Activated naive CD8-positive, alpha-beta T cell treated with anti-CD3 and anti-CD28 coated beads for 36 hours (primary cell): ENCODE measurements at regions not wholly inside any gene's neighbourhood (a gene's known extent, or its start where the extent isn't known, plus 50 kb on each side); places are given as distances from the start of the nearest gene placed in this dataset.

Experiments
- DNase-seq: peaks from one replicate; pipeline ENCODE4 v3.0.0; 2021
- H3K27ac Mint-ChIP-seq: one replicate; pipeline ENCODE4 v1.8.0; 2022; ENCODE audit warnings: mild to moderate bottlenecking, moderate library complexity, mixed read lengths
- H3K27me3 Mint-ChIP-seq: one replicate; pipeline ENCODE4 v1.8.0; 2022; ENCODE audit warnings: mild to moderate bottlenecking, mixed read lengths
- H3K36me3 Mint-ChIP-seq: one replicate; pipeline ENCODE4 v1.8.0; 2021; ENCODE audit warnings: mild to moderate bottlenecking, mixed read lengths
- H3K4me1 Mint-ChIP-seq: one replicate; pipeline ENCODE4 v1.8.0; 2021; ENCODE audit warnings: mixed read lengths
- H3K4me3 Mint-ChIP-seq: one replicate; pipeline ENCODE4 v1.8.0; 2022; ENCODE audit warnings: mild to moderate bottlenecking, moderate library complexity, mixed read lengths
- H3K9me3 Mint-ChIP-seq: one replicate; pipeline ENCODE4 v1.8.0; 2022; ENCODE audit warnings: mixed read lengths

DNA sequence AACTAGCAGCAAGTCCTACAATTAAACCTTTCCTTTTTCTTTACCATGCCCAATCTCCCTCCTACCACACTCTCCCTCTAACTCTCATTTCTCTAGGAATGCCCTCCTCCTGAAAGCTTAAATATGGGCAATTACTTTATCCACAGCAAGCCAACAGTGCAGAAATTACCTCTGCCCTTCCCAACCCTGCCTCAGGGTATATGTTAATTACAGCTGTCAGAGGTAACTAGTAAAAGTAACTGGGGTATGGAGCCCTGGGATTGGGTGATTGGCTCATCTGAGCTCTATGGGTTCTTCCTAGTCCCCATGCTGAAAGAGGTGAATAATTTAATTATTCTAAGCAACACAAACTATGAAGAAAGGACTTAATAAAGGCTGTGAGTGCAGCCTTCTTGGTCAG lies 478.9 kb upstream of the NMUR2 start:
- no peaks in the 10 kb centered on the region for H3K27me3 Mint-ChIP-seq
- H3K9me3 Mint-ChIP-seq: peaks cover 6% of the 10 kb centered on the region
- H3K27ac Mint-ChIP-seq: no peak overlapping the region
- no peak for DNase-seq
- no peaks in the 10 kb centered on the region for H3K4me1 Mint-ChIP-seq
- H3K36me3 Mint-ChIP-seq: no peaks in the 10 kb centered on the region
- H3K4me3 Mint-ChIP-seq: no peak overlapping the region

DNA sequence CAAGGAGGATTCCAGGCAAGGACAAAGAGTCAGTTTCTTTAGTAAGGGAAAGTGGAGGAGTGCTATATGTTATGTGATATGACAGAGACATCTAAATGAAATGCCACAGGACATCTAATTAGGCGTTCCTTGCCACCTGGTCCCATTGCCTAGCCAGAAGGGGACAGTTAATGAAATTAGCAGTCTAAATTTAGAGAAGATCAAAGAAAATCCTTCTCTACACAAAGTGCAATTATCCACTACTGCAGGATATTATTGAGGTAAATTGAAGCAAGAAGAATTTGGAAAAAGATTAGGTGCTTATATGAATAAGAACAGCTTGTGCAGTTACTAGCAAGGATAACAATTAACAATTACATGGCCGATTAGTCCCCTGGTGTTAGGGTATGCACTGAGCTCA lies 495.3 kb upstream of the NMUR2 start:
- DNase-seq: no peak
- Mint-ChIP-seq H3K27me3 (no peaks in the 10 kb centered on the region), H3K27ac (no peak overlapping the region), H3K4me1 (no peaks in the 10 kb centered on the region), H3K36me3 (no peaks in the 10 kb centered on the region), H3K4me3 (no peak overlapping the region), H3K9me3 (no peaks in the 10 kb centered on the region)

- no peaks in the 10 kb centered on the region for H3K36me3 Mint-ChIP-seq
- no peaks in the 10 kb centered on the region for H3K27me3 Mint-ChIP-seq
- H3K9me3 Mint-ChIP-seq: no peaks in the 10 kb centered on the region
- H3K27ac Mint-ChIP-seq: no peak overlapping the region
- DNase-seq: no peak
- no peaks in the 10 kb centered on the region for H3K4me1 Mint-ChIP-seq
- H3K4me3 Mint-ChIP-seq: no peak overlapping the region
Observed at GRCh38 chr5:152901754-152902153, 496.7 kb upstream of the NMUR2 start.

DNA sequence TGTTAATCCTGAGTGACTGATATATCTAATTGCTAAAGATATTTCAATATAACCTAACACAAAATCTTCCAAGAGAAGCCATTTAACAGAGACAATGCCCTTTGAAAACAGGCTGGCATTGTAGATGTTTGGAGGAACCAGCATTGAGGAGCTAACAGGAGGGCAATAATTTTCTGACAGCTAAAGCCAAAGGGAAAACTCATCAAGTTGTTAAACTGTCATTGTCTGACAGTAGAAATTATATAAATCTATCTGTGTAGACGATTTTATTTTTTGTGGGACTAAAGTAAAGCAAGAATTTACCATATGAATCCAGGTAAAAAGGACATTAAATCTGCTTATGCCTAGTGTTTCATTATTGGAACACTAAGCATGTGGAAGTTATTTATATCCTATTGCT lies 500.2 kb upstream of the NMUR2 start:
- H3K4me3 Mint-ChIP-seq: no peak overlapping the region
- H3K27me3 Mint-ChIP-seq: no peaks in the 10 kb centered on the region

DNA sequence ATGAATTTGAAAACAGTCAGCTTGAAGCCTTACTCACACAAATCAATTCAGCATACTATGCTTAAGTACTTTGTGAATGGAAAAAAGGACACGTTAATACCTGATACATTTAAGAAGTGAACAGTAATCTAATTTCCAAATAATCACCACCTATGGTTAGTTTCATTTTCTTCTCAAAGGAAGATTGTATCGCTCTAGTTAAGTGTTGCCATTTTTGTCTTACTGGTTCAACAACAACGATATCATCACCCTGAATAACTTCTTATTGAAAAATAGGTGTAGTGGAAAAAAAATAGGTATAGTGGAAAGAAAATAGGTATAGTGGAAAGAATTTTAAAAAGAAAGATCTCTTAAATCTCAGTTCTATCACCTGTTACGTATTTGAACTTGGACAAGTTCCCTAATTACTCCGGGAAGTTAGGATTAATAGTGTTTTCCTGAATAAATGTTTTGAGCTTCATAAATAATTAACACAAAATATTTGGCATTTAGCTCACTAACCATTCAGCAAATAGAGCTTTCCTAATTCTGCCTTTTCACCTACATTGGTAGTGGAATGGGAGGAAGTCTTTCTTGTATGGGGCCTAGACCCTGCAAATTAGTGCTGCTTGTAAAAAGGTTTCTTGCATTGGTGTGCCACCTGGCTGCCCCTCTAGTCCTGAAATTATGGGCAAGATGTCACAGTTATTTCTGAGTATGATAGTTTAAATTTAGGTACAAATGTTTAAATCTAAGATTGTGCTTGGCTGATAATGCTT lies 502.6 kb upstream of the NMUR2 start:
- Mint-ChIP-seq H3K9me3 (peaks cover 4% of the 10 kb centered on the region), H3K4me1 (no peaks in the 10 kb centered on the region), H3K27ac (no peak overlapping the region), H3K36me3 (no peaks in the 10 kb centered on the region), H3K4me3 (no peak overlapping the region), H3K27me3 (no peaks in the 10 kb centered on the region)
- no peak for DNase-seq

More for the DNA sequence above, 500.2 kb upstream of the NMUR2 start:
- DNase-seq: no peak
- no peaks in the 10 kb centered on the region for H3K4me1 Mint-ChIP-seq
- no peaks in the 10 kb centered on the region for H3K9me3 Mint-ChIP-seq
- no peak overlapping the region for H3K27ac Mint-ChIP-seq
- no peaks in the 10 kb centered on the region for H3K36me3 Mint-ChIP-seq

- no peaks in the 10 kb centered on the region for H3K36me3 Mint-ChIP-seq
- H3K9me3 Mint-ChIP-seq: peaks cover 5% of the 10 kb centered on the region
- no peak for DNase-seq
- no peaks in the 10 kb centered on the region for H3K27me3 Mint-ChIP-seq
- no peak overlapping the region for H3K4me3 Mint-ChIP-seq
- no peak overlapping the region for H3K27ac Mint-ChIP-seq
- H3K4me1 Mint-ChIP-seq: no peaks in the 10 kb centered on the region
Observed at GRCh38 chr5:152912924-152913323, 507.8 kb upstream of the NMUR2 start.

- Mint-ChIP-seq H3K9me3 (peaks cover 3% of the 10 kb centered on the region), H3K27me3 (no peaks in the 10 kb centered on the region), H3K36me3 (no peaks in the 10 kb centered on the region), H3K4me1 (no peaks in the 10 kb centered on the region), H3K27ac (no peak overlapping the region), H3K4me3 (no peak overlapping the region)
- no peak for DNase-seq
Observed at GRCh38 chr5:152932621-152933020, 527.5 kb upstream of the NMUR2 start.

GRCh38 chr5:152933056-152933455 lies 528.0 kb upstream of the NMUR2 start:
- peaks cover 8% of the 10 kb centered on the region for H3K9me3 Mint-ChIP-seq
- DNase-seq: no peak
- no peaks in the 10 kb centered on the region for H3K27me3 Mint-ChIP-seq
- no peaks in the 10 kb centered on the region for H3K4me1 Mint-ChIP-seq
- no peak overlapping the region for H3K27ac Mint-ChIP-seq
- H3K36me3 Mint-ChIP-seq: no peaks in the 10 kb centered on the region
- H3K4me3 Mint-ChIP-seq: no peak overlapping the region

DNA sequence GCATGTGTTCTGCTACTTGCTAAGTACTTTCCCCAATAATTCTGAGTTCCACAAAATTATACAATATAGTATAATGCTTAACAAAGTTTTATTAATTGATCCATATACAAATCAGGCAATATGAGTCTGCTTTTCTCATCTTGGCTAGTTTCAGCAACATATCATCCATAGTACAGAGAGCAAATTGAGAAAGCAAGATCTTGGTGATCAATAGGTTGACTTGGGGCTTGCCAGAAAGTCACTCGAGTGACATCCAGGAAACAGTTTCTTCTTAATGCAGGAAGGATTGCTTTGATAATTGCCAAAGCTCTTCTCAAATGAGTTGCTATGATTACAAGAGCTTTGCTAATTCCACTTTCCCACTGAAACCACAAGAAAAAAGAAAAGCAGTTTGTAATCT lies 533.6 kb upstream of the NMUR2 start:
- H3K4me1 Mint-ChIP-seq: no peaks in the 10 kb centered on the region
- no peaks in the 10 kb centered on the region for H3K36me3 Mint-ChIP-seq
- DNase-seq: no peak
- no peak overlapping the region for H3K27ac Mint-ChIP-seq
- H3K27me3 Mint-ChIP-seq: no peaks in the 10 kb centered on the region
- no peak overlapping the region for H3K4me3 Mint-ChIP-seq
- H3K9me3 Mint-ChIP-seq: peaks cover 8% of the 10 kb centered on the region

GRCh38 chr5:152942633-152943336 lies 537.7 kb upstream of the NMUR2 start:
- Mint-ChIP-seq H3K27me3 (no peaks in the 10 kb centered on the region), H3K4me3 (no peak overlapping the region), H3K36me3 (no peaks in the 10 kb centered on the region), H3K9me3 (peaks cover 8% of the 10 kb centered on the region), H3K27ac (no peak overlapping the region), H3K4me1 (no peaks in the 10 kb centered on the region)
- no peak for DNase-seq

DNA sequence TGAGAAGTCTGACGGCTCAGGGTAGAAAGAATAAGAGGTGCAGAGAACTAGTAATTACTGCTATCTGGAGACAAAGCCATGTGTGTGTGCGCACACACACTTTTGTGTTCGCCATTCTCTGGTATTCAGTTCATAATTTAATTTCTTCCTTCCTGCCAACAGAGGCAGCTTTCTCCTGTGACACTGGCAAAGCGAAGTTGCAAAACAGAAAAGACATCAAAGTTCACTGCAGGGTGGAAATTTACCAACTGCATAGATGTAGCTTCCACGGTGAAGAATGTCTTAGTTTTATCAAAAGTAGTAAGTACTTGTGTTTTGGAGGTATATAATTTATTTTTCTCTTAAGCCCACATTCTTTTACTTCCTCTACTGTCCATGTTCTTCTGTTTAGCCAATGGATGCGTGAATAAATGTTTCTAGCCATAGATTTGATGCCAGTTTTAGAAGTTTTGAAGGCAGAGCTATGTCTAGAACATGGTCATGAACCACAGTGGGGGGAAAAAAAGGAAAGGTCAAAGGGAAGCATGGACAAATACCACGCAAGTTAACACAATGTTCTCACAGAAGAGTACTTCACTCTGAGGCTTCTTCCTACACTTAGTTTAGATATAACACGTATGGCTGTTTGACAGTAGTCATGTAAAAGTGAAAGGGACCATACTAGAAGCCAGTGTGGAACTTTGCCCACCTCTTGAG lies 536.5 kb upstream of the GRIA1 start:
- Mint-ChIP-seq H3K9me3 (no peaks in the 10 kb centered on the region), H3K4me1 (no peaks in the 10 kb centered on the region), H3K36me3 (no peaks in the 10 kb centered on the region), H3K27ac (no peak overlapping the region), H3K4me3 (no peak overlapping the region), H3K27me3 (no peaks in the 10 kb centered on the region)
- DNase-seq: no peak

- no peak for DNase-seq
- peaks cover under 1% of the 10 kb centered on the region for H3K9me3 Mint-ChIP-seq
- H3K4me3 Mint-ChIP-seq: no peak overlapping the region
- no peaks in the 10 kb centered on the region for H3K4me1 Mint-ChIP-seq
- no peaks in the 10 kb centered on the region for H3K27me3 Mint-ChIP-seq
- no peak overlapping the region for H3K27ac Mint-ChIP-seq
- no peaks in the 10 kb centered on the region for H3K36me3 Mint-ChIP-seq
Observed at GRCh38 chr5:152956943-152957613, 533.4 kb upstream of the GRIA1 start.

DNA sequence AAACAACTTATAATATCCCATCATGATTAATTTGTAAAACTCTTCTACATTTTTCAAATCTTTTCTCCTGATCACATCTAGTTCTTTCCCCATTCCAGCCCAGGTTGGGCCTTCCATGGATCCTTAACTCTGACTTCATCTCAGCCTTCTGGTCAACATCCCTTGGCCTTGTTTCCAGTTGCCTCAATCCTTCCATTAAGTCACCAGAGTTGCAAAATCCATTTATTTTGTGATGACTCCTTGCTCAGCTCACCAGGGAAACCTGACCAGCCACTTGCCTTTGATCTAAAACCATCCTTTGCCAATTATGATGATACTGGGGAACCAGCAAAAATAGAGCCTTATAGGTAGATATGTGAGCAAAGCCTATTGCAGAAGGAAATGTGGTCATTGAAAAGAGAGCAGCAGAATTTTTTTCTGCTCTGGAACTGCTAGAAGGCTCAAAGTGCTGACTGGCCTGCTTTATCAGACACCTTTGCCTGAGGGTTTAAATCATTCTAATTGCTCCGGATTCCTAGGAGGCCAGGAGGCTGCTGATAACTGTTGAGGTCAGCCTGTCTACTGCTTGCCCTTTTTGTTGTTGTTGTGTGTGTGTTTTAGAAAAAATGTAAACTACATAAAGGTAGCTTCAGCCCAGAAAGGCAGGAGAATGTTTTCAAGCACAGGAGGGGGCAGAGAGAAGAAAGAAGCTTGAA lies 512.2 kb upstream of the GRIA1 start:
- Mint-ChIP-seq H3K4me1 (no peaks in the 10 kb centered on the region), H3K4me3 (no peak overlapping the region), H3K27ac (no peak overlapping the region), H3K36me3 (no peaks in the 10 kb centered on the region), H3K27me3 (no peaks in the 10 kb centered on the region), H3K9me3 (peaks cover 25% of the 10 kb centered on the region)
- DNase-seq: no peak

- H3K27me3 Mint-ChIP-seq: no peaks in the 10 kb centered on the region
- no peak overlapping the region for H3K27ac Mint-ChIP-seq
- H3K4me1 Mint-ChIP-seq: no peaks in the 10 kb centered on the region
- no peak for DNase-seq
- peaks cover 1% of the 10 kb centered on the region for H3K9me3 Mint-ChIP-seq
- no peak overlapping the region for H3K4me3 Mint-ChIP-seq
- no peaks in the 10 kb centered on the region for H3K36me3 Mint-ChIP-seq
Observed at GRCh38 chr5:152987131-152987530, 503.3 kb upstream of the GRIA1 start.

GRCh38 chr5:152990217-152990616 lies 500.3 kb upstream of the GRIA1 start:
- H3K27ac Mint-ChIP-seq: no peak overlapping the region

More at GRCh38 chr5:152990217-152990616, 500.3 kb upstream of the GRIA1 start:
- Mint-ChIP-seq H3K36me3 (no peaks in the 10 kb centered on the region), H3K4me3 (no peak overlapping the region), H3K9me3 (peaks cover 1% of the 10 kb centered on the region), H3K27me3 (no peaks in the 10 kb centered on the region), H3K4me1 (no peaks in the 10 kb centered on the region)
- DNase-seq: no peak
